HEK293 (cell line): ENCODE measurements at regions not wholly inside any gene's neighbourhood (a gene's known extent, or its start where the extent isn't known, plus 50 kb on each side); places are given as distances from the start of the nearest gene placed in this dataset.

ENCODE experiments used
- CTCF ChIA-PET: fragments of 350-600 bp; formaldehyde crosslinking; extraction: SDS; loops from one replicate; lab custom pipeline; 2021; ENCODE audit warnings: antibody characterized with exemption; lab: Yijun Ruan, JAX
- POLR2A ChIA-PET: fragments of 300-600 bp; formaldehyde crosslinking; extraction: SDS; loops from one replicate; lab custom pipeline; 2020; ENCODE audit warnings: antibody characterized with exemption, inconsistent platforms; lab: Yijun Ruan, JAX
- H3K27ac ChIP-seq: fragments of 200-500 bp; sonication (Bioruptor generic); 2 replicates; pipeline ENCODE4 v1.5.1; 2014; ENCODE audit warnings: low read depth, low read length, control low read depth, inconsistent platforms; ENCODE audit errors: extremely low read depth
- H3K36me3 ChIP-seq, 2 experiments: fragments of 200-500 bp in 1 of 2; sonication (Bioruptor generic) in 1 of 2; 1 replicate in 1 of 2; 2 replicates in 1 of 2; pipeline ENCODE4 v1.5.1; 2014 to 2017; ENCODE audit warnings: inconsistent platforms in 2 of 2, low read length in 2 of 2; ENCODE audit not compliant: control insufficient read depth in 2 of 2, insufficient read depth in 1 of 2
- H3K4me1 ChIP-seq: fragments of 200-500 bp; sonication (Bioruptor generic); 2 replicates; pipeline ENCODE4 v1.5.1; 2014; ENCODE audit warnings: mild to moderate bottlenecking, low read length, inconsistent platforms; ENCODE audit not compliant: control insufficient read depth, insufficient read depth
- H3K4me3 ChIP-seq: 2 replicates; pipeline ENCODE4 v1.5.1; 2011; ENCODE audit warnings: low read depth, mild to moderate bottlenecking, control low read depth, low read length, moderate library complexity
- H3K9me3 ChIP-seq: fragments of 200-500 bp; sonication (Bioruptor generic); 2 replicates; pipeline ENCODE4 v1.5.1; 2014; ENCODE audit warnings: low read depth, low read length, inconsistent platforms; ENCODE audit not compliant: control insufficient read depth, insufficient read depth
- KLF7 ChIP-seq: fragments of 450-650 bp; formaldehyde crosslinking; IDR thresholded peaks from 2 replicates; pipeline ENCODE4 v1.5.1; 2016; ENCODE audit warnings: missing biosample characterization, missing genetic modification characterization, borderline replicate concordance
- OVOL3 ChIP-seq: fragments of 450-650 bp; formaldehyde crosslinking; IDR thresholded peaks from 2 replicates; pipeline ENCODE4 v1.5.1; 2016; ENCODE audit warnings: missing biosample characterization, missing genetic modification characterization
- YY1 ChIP-seq: fragments of 450-650 bp; formaldehyde crosslinking; IDR thresholded peaks from 2 replicates; pipeline ENCODE4 v1.5.1; 2018; ENCODE audit warnings: missing biosample characterization, missing genetic modification characterization
- ZBTB8A ChIP-seq: fragments of 450-650 bp; formaldehyde crosslinking; IDR thresholded peaks from 2 replicates; pipeline ENCODE4 v1.5.1; 2016; ENCODE audit warnings: missing biosample characterization, missing genetic modification characterization
- ZFP3 ChIP-seq: fragments of 450-650 bp; formaldehyde crosslinking; IDR thresholded peaks from 2 replicates; pipeline ENCODE4 v1.5.1; 2016; ENCODE audit warnings: low read depth, missing biosample characterization, missing genetic modification characterization
- ZNF138 ChIP-seq: fragments of 450-650 bp; formaldehyde crosslinking; IDR thresholded peaks from 2 replicates; pipeline ENCODE4 v1.5.1; 2016; ENCODE audit warnings: missing biosample characterization, missing genetic modification characterization, borderline replicate concordance
- ZNF175 ChIP-seq: fragments of 450-650 bp; formaldehyde crosslinking; IDR thresholded peaks from 2 replicates; pipeline ENCODE4 v1.5.1; 2016; ENCODE audit warnings: missing biosample characterization, missing genetic modification characterization
- ZNF391 ChIP-seq: fragments of 450-650 bp; formaldehyde crosslinking; IDR thresholded peaks from 2 replicates; pipeline ENCODE4 v1.5.1; 2016; ENCODE audit warnings: low read depth, missing biosample characterization, missing genetic modification characterization, borderline replicate concordance
- ZNF394 ChIP-seq: fragments of 450-650 bp; formaldehyde crosslinking; IDR thresholded peaks from 2 replicates; pipeline ENCODE4 v1.5.1; 2016; ENCODE audit warnings: missing biosample characterization, missing genetic modification characterization, mild to moderate bottlenecking, moderate library complexity, borderline replicate concordance
- ZNF514 ChIP-seq: fragments of 450-650 bp; formaldehyde crosslinking; IDR thresholded peaks from 2 replicates; pipeline ENCODE4 v1.5.1; 2016; ENCODE audit warnings: missing biosample characterization, missing genetic modification characterization
- ZNF529 ChIP-seq: fragments of 450-650 bp; formaldehyde crosslinking; IDR thresholded peaks from 2 replicates; pipeline ENCODE4 v1.5.1; 2017; ENCODE audit warnings: missing genetic modification characterization, missing biosample characterization; ENCODE audit not compliant: insufficient replicate concordance
- ZNF544 ChIP-seq: fragments of 450-650 bp; formaldehyde crosslinking; IDR thresholded peaks from 2 replicates; pipeline ENCODE4 v1.5.0; 2017; ENCODE audit warnings: missing biosample characterization, missing genetic modification characterization
- ZNF670 ChIP-seq: fragments of 450-650 bp; formaldehyde crosslinking; IDR thresholded peaks from 2 replicates; pipeline ENCODE4 v1.5.1; 2016; ENCODE audit warnings: missing biosample characterization, missing genetic modification characterization, low read depth
- ZXDB ChIP-seq: fragments of 450-650 bp; formaldehyde crosslinking; IDR thresholded peaks from 2 replicates; pipeline ENCODE4 v1.5.1; 2016; ENCODE audit warnings: missing biosample characterization, missing genetic modification characterization
- TF ChIP-seq, protein P1 (sequence below): fragments of 450-650 bp; formaldehyde crosslinking; conservative IDR thresholded peaks from 2 replicates; pipeline ENCODE4 v1.5.1; 2016; ENCODE audit warnings: low read depth, missing biosample characterization, missing genetic modification characterization
- TF ChIP-seq, protein P2 (sequence below): fragments of 450-650 bp; formaldehyde crosslinking; IDR thresholded peaks from 2 replicates; pipeline ENCODE4 v1.5.0; 2017; ENCODE audit warnings: missing biosample characterization, missing genetic modification characterization, borderline replicate concordance
- TF ChIP-seq, protein P3 (sequence below): fragments of 450-650 bp; formaldehyde crosslinking; IDR thresholded peaks from 2 replicates; pipeline ENCODE4 v1.5.1; 2016; ENCODE audit warnings: missing biosample characterization, missing genetic modification characterization
- TF ChIP-seq, protein P4 (sequence below): fragments of 450-650 bp; formaldehyde crosslinking; conservative IDR thresholded peaks from 2 replicates; pipeline ENCODE4 v1.5.1; 2016; ENCODE audit warnings: low read depth, missing biosample characterization, missing genetic modification characterization
- TF ChIP-seq, protein P5 (sequence below): fragments of 450-650 bp; formaldehyde crosslinking; IDR thresholded peaks from 2 replicates; pipeline ENCODE4 v1.5.1; 2016; ENCODE audit warnings: missing biosample characterization, missing genetic modification characterization

DNA sequence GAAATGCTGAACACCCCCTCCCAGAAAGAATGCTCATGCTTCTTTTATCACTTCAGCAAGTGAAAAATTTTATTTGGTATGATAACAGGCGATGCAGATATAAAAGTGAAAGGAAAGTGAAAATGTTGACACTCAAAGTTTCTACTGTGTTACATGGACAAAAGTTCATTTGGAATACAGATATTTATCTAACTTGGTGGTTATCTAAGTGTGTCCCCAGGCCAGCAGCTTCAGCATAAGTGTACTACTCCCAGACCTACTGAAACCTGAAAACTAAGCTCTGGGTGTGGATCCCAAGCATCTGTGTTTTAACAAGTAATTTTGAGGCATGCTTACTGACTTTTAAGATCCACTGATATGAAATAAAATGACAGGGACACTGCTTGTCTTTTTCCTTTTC is 157.1 kb upstream of the BCHE start (continued):
- TF ChIP-seq, protein P1, sequence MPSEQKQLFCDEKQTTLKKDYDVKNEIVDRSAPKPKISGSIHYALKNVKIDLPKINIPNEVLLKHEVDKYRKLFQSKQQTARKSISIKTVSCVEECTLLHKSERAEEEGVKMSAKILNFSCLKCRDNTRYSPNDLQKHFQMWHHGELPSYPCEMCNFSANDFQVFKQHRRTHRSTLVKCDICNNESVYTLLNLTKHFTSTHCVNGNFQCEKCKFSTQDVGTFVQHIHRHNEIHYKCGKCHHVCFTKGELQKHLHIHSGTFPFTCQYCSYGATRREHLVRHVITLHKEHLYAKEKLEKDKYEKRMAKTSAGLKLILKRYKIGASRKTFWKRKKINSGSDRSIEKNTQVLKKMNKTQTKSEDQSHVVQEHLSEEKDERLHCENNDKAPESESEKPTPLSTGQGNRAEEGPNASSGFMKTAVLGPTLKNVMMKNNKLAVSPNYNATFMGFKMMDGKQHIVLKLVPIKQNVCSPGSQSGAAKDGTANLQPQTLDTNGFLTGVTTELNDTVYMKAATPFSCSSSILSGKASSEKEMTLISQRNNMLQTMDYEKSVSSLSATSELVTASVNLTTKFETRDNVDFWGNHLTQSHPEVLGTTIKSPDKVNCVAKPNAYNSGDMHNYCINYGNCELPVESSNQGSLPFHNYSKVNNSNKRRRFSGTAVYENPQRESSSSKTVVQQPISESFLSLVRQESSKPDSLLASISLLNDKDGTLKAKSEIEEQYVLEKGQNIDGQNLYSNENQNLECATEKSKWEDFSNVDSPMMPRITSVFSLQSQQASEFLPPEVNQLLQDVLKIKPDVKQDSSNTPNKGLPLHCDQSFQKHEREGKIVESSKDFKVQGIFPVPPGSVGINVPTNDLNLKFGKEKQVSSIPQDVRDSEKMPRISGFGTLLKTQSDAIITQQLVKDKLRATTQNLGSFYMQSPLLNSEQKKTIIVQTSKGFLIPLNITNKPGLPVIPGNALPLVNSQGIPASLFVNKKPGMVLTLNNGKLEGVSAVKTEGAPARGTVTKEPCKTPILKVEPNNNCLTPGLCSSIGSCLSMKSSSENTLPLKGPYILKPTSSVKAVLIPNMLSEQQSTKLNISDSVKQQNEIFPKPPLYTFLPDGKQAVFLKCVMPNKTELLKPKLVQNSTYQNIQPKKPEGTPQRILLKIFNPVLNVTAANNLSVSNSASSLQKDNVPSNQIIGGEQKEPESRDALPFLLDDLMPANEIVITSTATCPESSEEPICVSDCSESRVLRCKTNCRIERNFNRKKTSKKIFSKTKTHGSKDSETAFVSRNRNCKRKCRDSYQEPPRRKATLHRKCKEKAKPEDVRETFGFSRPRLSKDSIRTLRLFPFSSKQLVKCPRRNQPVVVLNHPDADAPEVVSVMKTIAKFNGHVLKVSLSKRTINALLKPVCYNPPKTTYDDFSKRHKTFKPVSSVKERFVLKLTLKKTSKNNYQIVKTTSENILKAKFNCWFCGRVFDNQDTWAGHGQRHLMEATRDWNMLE: no peak
- TF ChIP-seq YY1 (tag by site-specific recombination): no peak
- TF ChIP-seq ZNF138 (tag by site-specific recombination): no peak
- TF ChIP-seq, protein P2, sequence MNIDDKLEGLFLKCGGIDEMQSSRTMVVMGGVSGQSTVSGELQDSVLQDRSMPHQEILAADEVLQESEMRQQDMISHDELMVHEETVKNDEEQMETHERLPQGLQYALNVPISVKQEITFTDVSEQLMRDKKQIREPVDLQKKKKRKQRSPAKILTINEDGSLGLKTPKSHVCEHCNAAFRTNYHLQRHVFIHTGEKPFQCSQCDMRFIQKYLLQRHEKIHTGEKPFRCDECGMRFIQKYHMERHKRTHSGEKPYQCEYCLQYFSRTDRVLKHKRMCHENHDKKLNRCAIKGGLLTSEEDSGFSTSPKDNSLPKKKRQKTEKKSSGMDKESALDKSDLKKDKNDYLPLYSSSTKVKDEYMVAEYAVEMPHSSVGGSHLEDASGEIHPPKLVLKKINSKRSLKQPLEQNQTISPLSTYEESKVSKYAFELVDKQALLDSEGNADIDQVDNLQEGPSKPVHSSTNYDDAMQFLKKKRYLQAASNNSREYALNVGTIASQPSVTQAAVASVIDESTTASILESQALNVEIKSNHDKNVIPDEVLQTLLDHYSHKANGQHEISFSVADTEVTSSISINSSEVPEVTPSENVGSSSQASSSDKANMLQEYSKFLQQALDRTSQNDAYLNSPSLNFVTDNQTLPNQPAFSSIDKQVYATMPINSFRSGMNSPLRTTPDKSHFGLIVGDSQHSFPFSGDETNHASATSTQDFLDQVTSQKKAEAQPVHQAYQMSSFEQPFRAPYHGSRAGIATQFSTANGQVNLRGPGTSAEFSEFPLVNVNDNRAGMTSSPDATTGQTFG: no peak
- TF ChIP-seq OVOL3 (tag by site-specific recombination): no peak
- no peak for TF ChIP-seq ZNF544 (tag by site-specific recombination)
- no peak for TF ChIP-seq ZNF514 (tag by site-specific recombination)
- no peak for TF ChIP-seq ZXDB (tag by site-specific recombination)
- no peak for TF ChIP-seq ZNF175 (tag by site-specific recombination)
- TF ChIP-seq ZNF529 (tag by site-specific recombination): no peak
- TF ChIP-seq ZNF391 (tag by site-specific recombination): no peak
- TF ChIP-seq, protein P3, sequence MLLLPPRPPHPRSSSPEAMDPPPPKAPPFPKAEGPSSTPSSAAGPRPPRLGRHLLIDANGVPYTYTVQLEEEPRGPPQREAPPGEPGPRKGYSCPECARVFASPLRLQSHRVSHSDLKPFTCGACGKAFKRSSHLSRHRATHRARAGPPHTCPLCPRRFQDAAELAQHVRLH (tag by site-specific recombination): no peak

DNA sequence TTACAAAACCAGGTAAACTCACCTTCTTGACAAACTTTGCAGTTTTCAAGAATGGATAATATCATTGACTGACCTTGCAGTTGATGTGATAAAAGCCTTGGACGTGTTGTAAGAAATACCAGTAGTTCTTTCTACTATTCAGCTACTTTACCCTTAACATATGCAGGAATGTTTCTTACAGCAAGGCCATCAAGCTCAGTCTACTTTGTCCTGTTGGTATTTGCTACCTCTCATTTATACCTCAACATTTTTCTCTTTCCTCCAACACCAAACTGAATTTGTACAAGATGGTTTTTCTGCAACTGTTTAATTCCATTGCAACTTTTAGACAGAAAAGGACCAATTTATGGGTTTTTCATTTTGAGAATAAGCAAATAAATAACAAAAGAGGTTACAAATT is 147.4 kb upstream of the BCHE start:
- POLR2A ChIA-PET: no interaction called here
- Histone ChIP-seq H3K4me1 (no peaks in the 10 kb centered on the region), H3K9me3 (no peaks in the 10 kb centered on the region), H3K36me3 (no peaks in the 10 kb centered on the region), H3K27ac (no peak overlapping the region), H3K4me3 (no peak overlapping the region)
- TF ChIP-seq ZFP3: no peak
- TF ChIP-seq ZBTB8A (tag by site-specific recombination): no peak
- TF ChIP-seq, protein P4, sequence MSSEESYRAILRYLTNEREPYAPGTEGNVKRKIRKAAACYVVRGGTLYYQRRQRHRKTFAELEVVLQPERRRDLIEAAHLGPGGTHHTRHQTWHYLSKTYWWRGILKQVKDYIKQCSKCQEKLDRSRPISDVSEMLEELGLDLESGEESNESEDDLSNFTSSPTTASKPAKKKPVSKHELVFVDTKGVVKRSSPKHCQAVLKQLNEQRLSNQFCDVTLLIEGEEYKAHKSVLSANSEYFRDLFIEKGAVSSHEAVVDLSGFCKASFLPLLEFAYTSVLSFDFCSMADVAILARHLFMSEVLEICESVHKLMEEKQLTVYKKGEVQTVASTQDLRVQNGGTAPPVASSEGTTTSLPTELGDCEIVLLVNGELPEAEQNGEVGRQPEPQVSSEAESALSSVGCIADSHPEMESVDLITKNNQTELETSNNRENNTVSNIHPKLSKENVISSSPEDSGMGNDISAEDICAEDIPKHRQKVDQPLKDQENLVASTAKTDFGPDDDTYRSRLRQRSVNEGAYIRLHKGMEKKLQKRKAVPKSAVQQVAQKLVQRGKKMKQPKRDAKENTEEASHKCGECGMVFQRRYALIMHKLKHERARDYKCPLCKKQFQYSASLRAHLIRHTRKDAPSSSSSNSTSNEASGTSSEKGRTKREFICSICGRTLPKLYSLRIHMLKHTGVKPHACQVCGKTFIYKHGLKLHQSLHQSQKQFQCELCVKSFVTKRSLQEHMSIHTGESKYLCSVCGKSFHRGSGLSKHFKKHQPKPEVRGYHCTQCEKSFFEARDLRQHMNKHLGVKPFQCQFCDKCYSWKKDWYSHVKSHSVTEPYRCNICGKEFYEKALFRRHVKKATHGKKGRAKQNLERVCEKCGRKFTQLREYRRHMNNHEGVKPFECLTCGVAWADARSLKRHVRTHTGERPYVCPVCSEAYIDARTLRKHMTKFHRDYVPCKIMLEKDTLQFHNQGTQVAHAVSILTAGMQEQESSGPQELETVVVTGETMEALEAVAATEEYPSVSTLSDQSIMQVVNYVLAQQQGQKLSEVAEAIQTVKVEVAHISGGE (tag by site-specific recombination): no peak
- no peak for TF ChIP-seq KLF7 (tag by site-specific recombination)
- no peak for TF ChIP-seq ZNF391 (tag by site-specific recombination)
- no peak for TF ChIP-seq ZNF670 (tag by site-specific recombination)
- TF ChIP-seq ZNF394 (tag by site-specific recombination): no peak
- TF ChIP-seq, protein P5, sequence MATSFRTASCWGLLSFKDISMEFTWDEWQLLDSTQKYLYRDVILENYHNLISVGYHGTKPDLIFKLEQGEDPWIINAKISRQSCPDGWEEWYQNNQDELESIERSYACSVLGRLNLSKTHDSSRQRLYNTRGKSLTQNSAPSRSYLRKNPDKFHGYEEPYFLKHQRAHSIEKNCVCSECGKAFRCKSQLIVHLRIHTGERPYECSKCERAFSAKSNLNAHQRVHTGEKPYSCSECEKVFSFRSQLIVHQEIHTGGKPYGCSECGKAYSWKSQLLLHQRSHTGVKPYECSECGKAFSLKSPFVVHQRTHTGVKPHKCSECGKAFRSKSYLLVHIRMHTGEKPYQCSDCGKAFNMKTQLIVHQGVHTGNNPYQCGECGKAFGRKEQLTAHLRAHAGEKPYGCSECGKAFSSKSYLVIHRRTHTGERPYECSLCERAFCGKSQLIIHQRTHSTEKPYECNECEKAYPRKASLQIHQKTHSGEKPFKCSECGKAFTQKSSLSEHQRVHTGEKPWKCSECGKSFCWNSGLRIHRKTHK (tag by site-specific recombination): no peak
- CTCF ChIA-PET: no interaction called here
